ENCODE measurements at regions not wholly inside any gene's neighbourhood (a gene's known extent, or its start where the extent isn't known, plus 50 kb on each side); places are given as distances from the start of the nearest gene placed in this dataset.

DNA sequence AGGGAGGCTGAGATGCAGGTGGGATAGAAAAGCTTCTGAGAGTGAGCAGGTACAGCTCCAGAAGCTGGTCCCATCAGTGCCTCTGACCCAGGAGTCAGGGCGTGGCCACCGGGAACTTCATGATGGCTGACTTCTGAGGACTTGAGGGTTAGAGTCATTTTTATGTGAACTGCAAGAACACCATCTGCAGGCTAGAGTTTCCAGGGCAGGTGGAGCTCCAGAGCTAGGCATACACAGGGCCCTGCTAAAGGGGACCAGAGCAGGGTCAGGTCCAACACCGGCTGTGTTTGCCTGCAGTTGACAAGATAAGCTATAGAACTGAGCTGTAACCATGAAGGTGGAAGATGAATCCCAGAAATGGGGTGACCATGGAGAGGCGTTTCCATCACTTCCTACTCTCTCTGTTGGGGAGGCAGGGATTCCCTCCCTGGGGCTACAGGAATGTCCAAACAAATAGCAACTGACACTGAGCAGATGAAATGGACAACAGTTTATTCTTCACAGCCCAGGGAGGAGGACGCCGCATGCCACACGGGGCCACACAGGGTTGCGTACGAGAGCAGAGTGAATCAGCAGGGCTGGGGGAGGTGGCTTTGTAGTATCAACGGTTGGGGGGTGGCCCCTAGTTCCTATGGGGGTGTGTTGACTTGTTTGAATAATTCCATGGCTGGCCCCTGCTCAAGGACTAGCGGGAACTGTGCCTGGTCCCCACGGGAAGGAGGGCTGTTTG lies 77.6 kb upstream of the ZNF516 start:
- H3K4me1 ChIP-seq (ENCODE audit: control insufficient read depth, extremely low read depth, insufficient read depth, low read length), result no peaks in the 10 kb centered on the region
- H3K9me3 ChIP-seq (ENCODE audit: control insufficient read depth, insufficient read depth, low read depth, low read length), result no peaks in the 10 kb centered on the region
- no peaks in the 10 kb centered on the region for H3K79me2 ChIP-seq (ENCODE audit: control insufficient read depth, insufficient read depth, low read length)
- DNase-seq (ENCODE audit: low read depth in 2 of 2), result no peak
- no peak overlapping the region for H3K4me3 ChIP-seq (replicated peaks in 1 of 4; ENCODE audit: control extremely low read depth in 1 of 4, insufficient read depth in 1 of 4, low read depth in 3 of 4, low read length in 4 of 4)
- TF ChIP-seq CTCF (conservative IDR thresholded peaks at IDR 0.05 in 1 of 2, IDR thresholded peaks at IDR 0.05 in 1 of 2; ENCODE audit: low read depth in 1 of 2, low read length in 2 of 2) (no peak), EZH2 (IDR thresholded peaks at IDR 0.05; ENCODE audit: low read length, missing control alignments) (no peak)
- no peaks in the 10 kb centered on the region for H4K20me1 ChIP-seq (ENCODE audit: control insufficient read depth, extremely low read depth, insufficient read depth, low read length)
- no peak overlapping the region for H2AFZ ChIP-seq (ENCODE audit: low read length)
- no peak overlapping the region for H3K27ac ChIP-seq (ENCODE audit: insufficient read depth, low read length)
- H3K4me2 ChIP-seq (ENCODE audit: extremely low read depth, insufficient read depth, low read length), result no peak overlapping the region
- no peaks in the 10 kb centered on the region for H3K36me3 ChIP-seq (ENCODE audit: control insufficient read depth, insufficient read depth, low read length)
- H3K27me3 ChIP-seq (ENCODE audit: control insufficient read depth, insufficient read depth, low read length), result no peaks in the 10 kb centered on the region
- no peak overlapping the region for H3K9ac ChIP-seq (ENCODE audit: insufficient read depth, low read length)

GRCh38 chr18:76571689-76572088 lies 76.6 kb upstream of the ZNF516 start:
- DNase-seq (ENCODE audit: low read depth in 2 of 2), result no peak
- Histone ChIP-seq H3K4me2 (ENCODE audit: extremely low read depth, insufficient read depth, low read length) (no peak overlapping the region), H4K20me1 (ENCODE audit: control insufficient read depth, extremely low read depth, insufficient read depth, low read length) (no peaks in the 10 kb centered on the region), H2AFZ (ENCODE audit: low read length) (no peak overlapping the region), H3K79me2 (ENCODE audit: control insufficient read depth, insufficient read depth, low read length) (no peaks in the 10 kb centered on the region), H3K4me3 (replicated peaks in 1 of 4; ENCODE audit: control extremely low read depth in 1 of 4, insufficient read depth in 1 of 4, low read depth in 3 of 4, low read length in 4 of 4) (no peak overlapping the region), H3K4me1 (ENCODE audit: control insufficient read depth, extremely low read depth, insufficient read depth, low read length) (no peaks in the 10 kb centered on the region), H3K27ac (ENCODE audit: insufficient read depth, low read length) (no peak overlapping the region), H3K27me3 (ENCODE audit: control insufficient read depth, insufficient read depth, low read length) (no peaks in the 10 kb centered on the region), H3K36me3 (ENCODE audit: control insufficient read depth, insufficient read depth, low read length) (no peaks in the 10 kb centered on the region), H3K9me3 (ENCODE audit: control insufficient read depth, insufficient read depth, low read depth, low read length) (no peaks in the 10 kb centered on the region), H3K9ac (ENCODE audit: insufficient read depth, low read length) (no peak overlapping the region)
- TF ChIP-seq CTCF (conservative IDR thresholded peaks at IDR 0.05 in 1 of 2, IDR thresholded peaks at IDR 0.05 in 1 of 2; ENCODE audit: low read depth in 1 of 2, low read length in 2 of 2) (no peak), EZH2 (IDR thresholded peaks at IDR 0.05; ENCODE audit: low read length, missing control alignments) (no peak)

GRCh38 chr18:76570856-76571255 lies 75.8 kb upstream of the ZNF516 start:
- no peak overlapping the region for H3K4me3 ChIP-seq (replicated peaks in 1 of 4; ENCODE audit: control extremely low read depth in 1 of 4, insufficient read depth in 1 of 4, low read depth in 3 of 4, low read length in 4 of 4)
- no peak overlapping the region for H3K9ac ChIP-seq (ENCODE audit: insufficient read depth, low read length)
- no peak overlapping the region for H3K27ac ChIP-seq (ENCODE audit: insufficient read depth, low read length)
- no peak overlapping the region for H3K4me2 ChIP-seq (ENCODE audit: extremely low read depth, insufficient read depth, low read length)
- no peaks in the 10 kb centered on the region for H3K36me3 ChIP-seq (ENCODE audit: control insufficient read depth, insufficient read depth, low read length)
- DNase-seq (ENCODE audit: low read depth in 2 of 2), result no peak
- no peaks in the 10 kb centered on the region for H3K27me3 ChIP-seq (ENCODE audit: control insufficient read depth, insufficient read depth, low read length)
- no peaks in the 10 kb centered on the region for H3K4me1 ChIP-seq (ENCODE audit: control insufficient read depth, extremely low read depth, insufficient read depth, low read length)
- H4K20me1 ChIP-seq (ENCODE audit: control insufficient read depth, extremely low read depth, insufficient read depth, low read length), result no peaks in the 10 kb centered on the region
- H3K79me2 ChIP-seq (ENCODE audit: control insufficient read depth, insufficient read depth, low read length), result no peaks in the 10 kb centered on the region
- no peak overlapping the region for H2AFZ ChIP-seq (ENCODE audit: low read length)
- no peaks in the 10 kb centered on the region for H3K9me3 ChIP-seq (ENCODE audit: control insufficient read depth, insufficient read depth, low read depth, low read length)
- TF ChIP-seq EZH2 (IDR thresholded peaks at IDR 0.05; ENCODE audit: low read length, missing control alignments) (no peak), CTCF (conservative IDR thresholded peaks at IDR 0.05 in 1 of 2, IDR thresholded peaks at IDR 0.05 in 1 of 2; ENCODE audit: low read depth in 1 of 2, low read length in 2 of 2) (no peak)

All from fibroblast of lung (primary cell).